ENCODE measurements at regions not wholly inside any gene's neighbourhood (a gene's known extent, or its start where the extent isn't known, plus 50 kb on each side); places are given as distances from the start of the nearest gene placed in this dataset.

GRCh38 chr5:67813877-67814539 is 401.5 kb upstream of the PIK3R1 start:
- H3K4me3 ChIP-seq (ENCODE audit: control insufficient read depth, low read depth, low read length), result no peak overlapping the region
- DNase-seq (ENCODE audit: low read depth), result no peak
- TF ChIP-seq, protein P1, sequence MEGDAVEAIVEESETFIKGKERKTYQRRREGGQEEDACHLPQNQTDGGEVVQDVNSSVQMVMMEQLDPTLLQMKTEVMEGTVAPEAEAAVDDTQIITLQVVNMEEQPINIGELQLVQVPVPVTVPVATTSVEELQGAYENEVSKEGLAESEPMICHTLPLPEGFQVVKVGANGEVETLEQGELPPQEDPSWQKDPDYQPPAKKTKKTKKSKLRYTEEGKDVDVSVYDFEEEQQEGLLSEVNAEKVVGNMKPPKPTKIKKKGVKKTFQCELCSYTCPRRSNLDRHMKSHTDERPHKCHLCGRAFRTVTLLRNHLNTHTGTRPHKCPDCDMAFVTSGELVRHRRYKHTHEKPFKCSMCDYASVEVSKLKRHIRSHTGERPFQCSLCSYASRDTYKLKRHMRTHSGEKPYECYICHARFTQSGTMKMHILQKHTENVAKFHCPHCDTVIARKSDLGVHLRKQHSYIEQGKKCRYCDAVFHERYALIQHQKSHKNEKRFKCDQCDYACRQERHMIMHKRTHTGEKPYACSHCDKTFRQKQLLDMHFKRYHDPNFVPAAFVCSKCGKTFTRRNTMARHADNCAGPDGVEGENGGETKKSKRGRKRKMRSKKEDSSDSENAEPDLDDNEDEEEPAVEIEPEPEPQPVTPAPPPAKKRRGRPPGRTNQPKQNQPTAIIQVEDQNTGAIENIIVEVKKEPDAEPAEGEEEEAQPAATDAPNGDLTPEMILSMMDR (IDR thresholded peaks at IDR 0.05; ENCODE audit: control insufficient read depth, insufficient read depth, low read depth, low read length, missing control alignments), result no peak

GRCh38 chr5:67809589-67809988 is 406.0 kb upstream of the PIK3R1 start:
- no peak for DNase-seq (ENCODE audit: low read depth)
- TF ChIP-seq, protein P1 (IDR thresholded peaks at IDR 0.05; ENCODE audit: control insufficient read depth, insufficient read depth, low read depth, low read length, missing control alignments), result no peak
- no peak overlapping the region for H3K4me3 ChIP-seq (ENCODE audit: control insufficient read depth, low read depth, low read length)

- TF ChIP-seq, protein P1 (IDR thresholded peaks at IDR 0.05; ENCODE audit: control insufficient read depth, insufficient read depth, low read depth, low read length, missing control alignments), result no peak
- H3K4me3 ChIP-seq (ENCODE audit: control insufficient read depth, low read depth, low read length), result no peak overlapping the region
- no peak for DNase-seq (ENCODE audit: low read depth)
These were observed 407.2 kb upstream of the PIK3R1 start for GRCh38 chr5:67808340-67808739.

GRCh38 chr5:67807439-67807888 is 408.1 kb upstream of the PIK3R1 start:
- TF ChIP-seq, protein P1 (IDR thresholded peaks at IDR 0.05; ENCODE audit: control insufficient read depth, insufficient read depth, low read depth, low read length, missing control alignments), result no peak
- H3K4me3 ChIP-seq (ENCODE audit: control insufficient read depth, low read depth, low read length), result no peak overlapping the region
- no peak for DNase-seq (ENCODE audit: low read depth)

DNA sequence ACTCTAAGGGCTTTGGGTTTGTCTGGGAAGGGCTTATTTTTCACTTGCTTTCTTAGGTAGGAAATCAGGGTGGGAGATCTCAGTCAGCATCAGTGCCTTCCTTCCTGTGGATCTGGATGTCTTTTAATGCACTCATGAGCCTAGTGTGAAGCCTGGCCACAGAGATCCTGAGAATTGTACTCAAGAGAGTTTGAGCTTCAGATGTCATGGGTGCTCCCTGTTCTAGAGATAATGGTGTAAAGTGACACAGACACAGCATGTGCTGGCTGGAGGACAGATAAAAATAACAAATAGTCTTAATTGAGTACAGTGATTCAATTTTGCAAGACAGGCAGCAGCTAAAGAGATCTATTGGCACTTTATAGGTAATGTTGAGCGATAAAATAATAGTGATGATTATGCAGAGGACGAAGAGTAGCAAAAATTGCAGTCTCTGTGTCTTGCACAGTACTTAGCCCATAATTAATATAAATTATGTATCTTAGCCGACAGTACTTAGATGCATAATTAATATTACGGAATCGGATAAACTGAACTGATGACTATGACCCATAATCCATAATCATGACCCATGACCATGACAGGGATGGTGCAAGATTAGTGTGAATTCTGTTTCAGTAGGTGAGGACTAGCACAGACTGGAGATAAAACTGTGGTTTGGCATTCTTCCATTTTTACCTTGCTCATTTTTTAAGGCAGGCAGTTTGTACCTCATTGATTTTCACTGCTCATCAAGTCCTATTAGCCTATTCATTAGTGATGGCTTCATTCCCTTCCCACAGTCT is 408.7 kb upstream of the PIK3R1 start:
- H3K4me3 ChIP-seq (ENCODE audit: control insufficient read depth, low read depth, low read length), result no peak overlapping the region
- DNase-seq (ENCODE audit: low read depth), result no peak
- TF ChIP-seq, protein P1 (IDR thresholded peaks at IDR 0.05; ENCODE audit: control insufficient read depth, insufficient read depth, low read depth, low read length, missing control alignments), result no peak

GRCh38 chr5:67805666-67806348 is 409.7 kb upstream of the PIK3R1 start:
- TF ChIP-seq, protein P1 (IDR thresholded peaks at IDR 0.05; ENCODE audit: control insufficient read depth, insufficient read depth, low read depth, low read length, missing control alignments), result no peak
- no peak overlapping the region for H3K4me3 ChIP-seq (ENCODE audit: control insufficient read depth, low read depth, low read length)
- no peak for DNase-seq (ENCODE audit: low read depth)

All from AG09309 (cell line).